ENCODE measurements at regions not wholly inside any gene's neighbourhood (a gene's known extent, or its start where the extent isn't known, plus 50 kb on each side); places are given as distances from the start of the nearest gene placed in this dataset.
A peak's percentile ranks its signal among the peaks of the same experiment; 100 is the strongest.
"Not testable (repeated sequence)": the region's sequence is repeated elsewhere in the genome, so short reads cannot be mapped to it uniquely, and the experiment has no call there.

DNA sequence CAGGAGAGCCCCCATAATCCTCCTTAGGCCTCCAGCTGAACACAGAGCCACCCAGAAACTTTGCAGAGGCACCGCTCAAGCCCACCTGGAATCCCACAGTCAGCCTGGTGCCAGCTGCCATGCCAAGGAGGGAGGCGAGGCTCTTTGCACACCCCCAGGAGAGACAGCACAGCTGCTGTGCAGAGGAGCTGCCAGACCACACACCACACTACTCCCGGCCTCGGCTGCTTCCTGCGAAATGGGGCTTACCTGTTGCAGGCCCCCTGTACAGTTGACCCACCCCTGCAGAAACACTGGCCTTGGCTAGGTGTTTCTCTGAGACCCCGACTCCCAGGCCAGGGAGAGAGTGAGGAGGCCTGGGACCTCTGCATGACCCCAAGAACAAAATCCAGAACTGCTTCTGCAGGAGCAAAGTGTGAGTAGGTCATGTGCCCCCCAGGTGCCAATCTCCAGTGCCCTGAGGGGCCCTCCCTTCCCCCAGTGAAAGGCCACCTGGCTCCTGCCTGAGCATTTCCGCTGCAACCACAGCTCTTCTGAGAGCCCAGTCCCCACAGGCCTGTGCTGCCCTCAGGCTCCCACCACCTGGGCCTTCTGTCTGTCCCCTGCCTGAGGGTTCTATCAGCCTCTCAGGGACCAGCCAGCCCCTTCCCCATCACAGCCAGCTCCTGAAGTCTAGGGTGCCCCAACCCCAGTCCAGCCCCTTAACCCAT, 580.4 kb downstream of the UQCRFS1 start:
- TF ChIP-seq HDAC2 (IDR thresholded peaks at IDR 0.05) (no peak), ZNF302 (CRISPR knock-in tag; IDR thresholded peaks at IDR 0.05) (no peak), NPAS2 (CRISPR knock-in tag; IDR thresholded peaks at IDR 0.05; ENCODE audit: borderline replicate concordance) (no peak), HOXA7 (CRISPR knock-in tag; IDR thresholded peaks at IDR 0.05) (no peak), TFCP2L1 (CRISPR knock-in tag; IDR thresholded peaks at IDR 0.05) (no peak), BCL3 (IDR thresholded peaks at IDR 0.05) (no peak), HMGXB4 (CRISPR knock-in tag; IDR thresholded peaks at IDR 0.05; ENCODE audit: borderline replicate concordance) (no peak), JUNB (IDR thresholded peaks at IDR 0.05) (no peak), MYC (IDR thresholded peaks at IDR 0.05; ENCODE audit: borderline replicate concordance, low read length) (no peak), CBX8 (IDR thresholded peaks at IDR 0.05) (no peak), PHF8 (IDR thresholded peaks at IDR 0.05; ENCODE audit: borderline replicate concordance, low read depth) (no peak), FOSB (CRISPR knock-in tag; IDR thresholded peaks at IDR 0.05) (no peak), CEBPB (IDR thresholded peaks at IDR 0.05) (no peak), EHMT2 (IDR thresholded peaks at IDR 0.05; ENCODE audit: low read depth) (no peak), EP300 (IDR thresholded peaks at IDR 0.05) (no peak), NR3C1 (IDR thresholded peaks at IDR 0.05) (no peak), POLR2AphosphoS2 (conservative IDR thresholded peaks at IDR 0.05; ENCODE audit: low read length) (no peak), RFX5 (IDR thresholded peaks at IDR 0.05) (no peak)
- Histone ChIP-seq H3K27ac (no peak overlapping the region), H3K4me2 (no peak overlapping the region), H3K9me3 (peaks cover 25% of the 10 kb centered on the region; the same call in 2 of the 3 replicates), H3K4me3 (no peak overlapping the region), H3K4me1 (no peaks in the 10 kb centered on the region)
- DNase-seq (ENCODE audit: low read depth in 1 of 2, low spot score in 1 of 2) (no peak), ATAC-seq (peak in 1 of 2 experiments; percentile 43; a peak in 2 of 6 replicates), FAIRE-seq (no peak)
- 9% methylated on average over 7 of the region's 7 CpGs for WGBS (ENCODE audit: missing lambda C conversion rate)
- ChIA-PET CTCF (interaction anchor here (1.2 to 4.4 kb wide), 2 partner anchors 12 to 22 kb away, joined by 3 to 25 read pairs; no protein-coding TSS in a partner anchor), POLR2A (no interaction called here)

DNA sequence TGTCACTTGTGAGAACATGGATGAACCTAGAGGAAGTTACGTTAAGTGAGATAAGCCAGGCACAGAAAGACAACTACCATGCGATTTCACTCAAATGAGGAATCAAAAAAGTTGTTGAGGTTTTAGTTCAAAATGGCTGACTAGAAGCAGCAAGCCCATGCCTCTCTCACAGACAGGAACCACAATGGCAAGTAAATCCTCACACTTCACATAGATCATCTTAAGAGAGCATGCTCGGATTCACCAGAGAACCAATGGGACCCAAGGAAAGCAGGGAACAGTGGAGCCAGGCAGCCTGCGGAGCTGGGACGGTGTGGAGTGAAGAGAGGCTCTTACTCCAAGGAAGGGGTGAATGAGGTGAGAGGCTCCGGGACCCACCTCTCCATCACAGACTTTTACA, 581.0 kb downstream of the UQCRFS1 start:
- ChIA-PET POLR2A (no interaction called here), CTCF (interaction anchor here (4.4 kb wide), 1 partner anchor 11 kb away, joined by 25 read pairs; no protein-coding TSS in a partner anchor)
- no peak overlapping the region for H3K27ac ChIP-seq
- H3K4me2 ChIP-seq = no peak overlapping the region
- peaks cover 27% of the 10 kb centered on the region; the same call in 2 of the 3 replicates for H3K9me3 ChIP-seq
- 16% methylated on average over 6 of the region's 6 CpGs for WGBS (ENCODE audit: missing lambda C conversion rate)
- DNase-seq (ENCODE audit: low read depth in 1 of 2, low spot score in 1 of 2) = no peak
- H3K4me3 ChIP-seq = no peak overlapping the region
- TF ChIP-seq RFX5 (IDR thresholded peaks at IDR 0.05) = no peak
- peak; percentile 49 for FAIRE-seq
- no peak for ATAC-seq
- no peaks in the 10 kb centered on the region for H3K4me1 ChIP-seq

GRCh38 chr19:28627669-28628068, 585.3 kb downstream of the UQCRFS1 start:
- Histone ChIP-seq H3K9me3 (peaks cover 13% of the 10 kb centered on the region; the same call in 1 of the 3 replicates), H3K4me3 (no peak overlapping the region), H3K4me1 (no peaks in the 10 kb centered on the region), H3K27ac (no peak overlapping the region), H3K4me2 (no peak overlapping the region)
- no peak for TF ChIP-seq SMC3 (IDR thresholded peaks at IDR 0.05)
- TF ChIP-seq CHD4 (IDR thresholded peaks at IDR 0.05; ENCODE audit: borderline replicate concordance) = no peak
- TF ChIP-seq KDM1A (IDR thresholded peaks at IDR 0.05; ENCODE audit: low read depth) = no peak
- no peak for TF ChIP-seq SREBF2 (IDR thresholded peaks at IDR 0.05)
- TF ChIP-seq RARB (CRISPR knock-in tag; IDR thresholded peaks at IDR 0.05) = no peak
- FAIRE-seq (peak; percentile 88), ATAC-seq (no peak), DNase-seq (ENCODE audit: low read depth in 1 of 2, low spot score in 1 of 2) (no peak)
- 0% methylated on average over 1 of the region's 1 CpG for WGBS (ENCODE audit: missing lambda C conversion rate)
- ChIA-PET POLR2A (no interaction called here), CTCF (no interaction called here)

DNA sequence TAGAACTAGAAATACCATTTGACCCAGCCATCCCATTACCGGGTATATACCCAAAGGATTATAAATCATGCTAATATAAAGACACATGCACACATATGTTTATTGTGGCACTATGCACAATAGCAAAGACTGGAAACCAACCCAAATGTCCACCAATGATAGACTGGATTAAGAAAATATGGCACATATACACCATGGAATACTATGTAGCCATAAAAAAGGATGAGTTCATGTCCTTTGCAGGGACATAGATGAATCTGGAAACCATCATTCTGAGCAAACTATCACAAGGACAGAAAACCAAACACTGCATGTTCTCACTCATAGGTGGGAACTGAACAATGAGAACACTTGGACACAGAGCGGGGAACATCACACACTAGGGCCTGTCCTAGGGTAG, 586.5 kb downstream of the UQCRFS1 start:
- peaks cover 13% of the 10 kb centered on the region; the same call in 1 of the 3 replicates for H3K9me3 ChIP-seq
- H3K27ac ChIP-seq; ATAC-seq; H3K4me3 ChIP-seq; FAIRE-seq; DNase-seq (ENCODE audit: low read depth in 1 of 2, low spot score in 1 of 2); POLR2A ChIA-PET; CTCF ChIA-PET; H3K4me2 ChIP-seq; H3K4me1 ChIP-seq: not testable (repeated sequence)
- 7% methylated on average over 2 of the region's 2 CpGs for WGBS (ENCODE audit: missing lambda C conversion rate)

Measured in A549 (cell line).